Kidney epithelial cell (primary cell): ENCODE measurements at regions not wholly inside any gene's neighbourhood (a gene's known extent, or its start where the extent isn't known, plus 50 kb on each side); places are given as distances from the start of the nearest gene placed in this dataset.

Experiments
- DNase-seq: peaks from one replicate; pipeline ENCODE4 v3.0.0-alpha.2; 2010; ENCODE audit warnings: low read depth
- H3K27me3 ChIP-seq: 2 replicates; pipeline ENCODE4 v1.6.0; 2011; ENCODE audit warnings: low read length; ENCODE audit not compliant: control insufficient read depth, insufficient read depth
- H3K36me3 ChIP-seq: 2 replicates; pipeline ENCODE4 v1.5.1; 2011; ENCODE audit warnings: low read length; ENCODE audit not compliant: control insufficient read depth, insufficient read depth
- H3K4me3 ChIP-seq: 2 replicates; pipeline ENCODE4 v1.5.1; 2011; ENCODE audit warnings: low read depth, mild to moderate bottlenecking, control low read depth, low read length
- CTCF ChIP-seq: IDR thresholded peaks from 2 replicates; pipeline ENCODE4 v1.5.1; 2011; ENCODE audit warnings: mild to moderate bottlenecking, moderate library complexity, low read length, control low read depth, inconsistent platforms; ENCODE audit not compliant: insufficient read depth, poor library complexity, severe bottlenecking

GRCh38 chr19:31819837-31820236, 470.6 kb upstream of the TSHZ3 start:
- DNase-seq, result no peak
- Histone ChIP-seq H3K4me3 (no peak overlapping the region), H3K27me3 (no peaks in the 10 kb centered on the region), H3K36me3 (no peaks in the 10 kb centered on the region)
- no peak for TF ChIP-seq CTCF

- Histone ChIP-seq H3K4me3 (no peak overlapping the region), H3K27me3 (no peaks in the 10 kb centered on the region), H3K36me3 (no peaks in the 10 kb centered on the region)
- no peak for TF ChIP-seq CTCF
- DNase-seq, result no peak
These were observed 472.1 kb upstream of the TSHZ3 start for GRCh38 chr19:31821346-31821745.

DNA sequence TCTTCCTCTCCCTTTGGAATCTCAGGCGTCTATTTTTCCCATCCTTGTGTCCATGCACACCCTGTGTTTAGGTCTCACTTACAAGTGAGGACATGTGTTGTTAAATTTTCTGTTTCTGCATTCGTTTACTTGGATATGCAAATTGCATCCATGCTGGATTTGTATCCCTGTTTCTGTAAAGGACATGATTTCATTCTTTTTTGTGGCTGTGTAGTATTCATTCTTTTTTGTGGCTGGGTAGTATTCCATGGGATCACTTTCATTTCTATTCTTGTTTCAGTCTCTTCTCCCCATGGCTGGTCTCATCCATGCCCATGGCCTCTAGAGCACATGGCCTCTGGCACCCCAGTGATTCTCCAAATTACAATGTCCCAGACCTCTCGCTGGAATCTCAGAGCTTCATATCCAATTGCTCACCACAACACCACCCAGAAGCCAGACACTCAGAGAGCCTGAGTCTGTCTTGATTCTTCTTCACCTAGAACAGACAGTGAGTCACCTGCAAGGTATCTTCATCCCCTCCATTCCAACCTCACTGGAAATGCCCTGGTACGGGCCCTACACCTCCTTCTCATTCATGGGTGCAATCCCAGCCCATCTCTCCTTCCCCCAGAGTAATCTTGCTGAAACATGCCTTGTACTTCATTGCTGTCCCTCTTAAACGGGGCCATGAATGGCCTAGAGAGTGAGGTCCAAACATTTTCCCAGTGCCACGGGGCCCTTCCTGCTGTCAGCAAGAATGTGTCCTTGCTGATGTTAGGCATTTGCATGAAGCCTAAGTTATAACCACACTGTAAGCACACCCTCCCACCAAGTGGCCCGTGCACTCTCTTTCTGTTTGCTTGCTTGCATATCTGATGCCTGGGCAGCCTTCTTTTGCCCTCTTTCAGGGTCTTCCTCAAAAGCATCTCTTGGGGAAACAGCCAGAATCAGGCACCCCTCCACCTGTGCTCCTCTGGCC, 476.2 kb upstream of the TSHZ3 start:
- no peak for DNase-seq
- H3K27me3 ChIP-seq, result no peaks in the 10 kb centered on the region
- no peaks in the 10 kb centered on the region for H3K36me3 ChIP-seq
- no peak overlapping the region for H3K4me3 ChIP-seq
- no peak for TF ChIP-seq CTCF

- no peak for DNase-seq
- Histone ChIP-seq H3K27me3 (no peaks in the 10 kb centered on the region), H3K36me3 (no peaks in the 10 kb centered on the region), H3K4me3 (no peak overlapping the region)
- TF ChIP-seq CTCF, result no peak
These were observed 477.1 kb upstream of the TSHZ3 start for GRCh38 chr19:31826325-31826724.

DNA sequence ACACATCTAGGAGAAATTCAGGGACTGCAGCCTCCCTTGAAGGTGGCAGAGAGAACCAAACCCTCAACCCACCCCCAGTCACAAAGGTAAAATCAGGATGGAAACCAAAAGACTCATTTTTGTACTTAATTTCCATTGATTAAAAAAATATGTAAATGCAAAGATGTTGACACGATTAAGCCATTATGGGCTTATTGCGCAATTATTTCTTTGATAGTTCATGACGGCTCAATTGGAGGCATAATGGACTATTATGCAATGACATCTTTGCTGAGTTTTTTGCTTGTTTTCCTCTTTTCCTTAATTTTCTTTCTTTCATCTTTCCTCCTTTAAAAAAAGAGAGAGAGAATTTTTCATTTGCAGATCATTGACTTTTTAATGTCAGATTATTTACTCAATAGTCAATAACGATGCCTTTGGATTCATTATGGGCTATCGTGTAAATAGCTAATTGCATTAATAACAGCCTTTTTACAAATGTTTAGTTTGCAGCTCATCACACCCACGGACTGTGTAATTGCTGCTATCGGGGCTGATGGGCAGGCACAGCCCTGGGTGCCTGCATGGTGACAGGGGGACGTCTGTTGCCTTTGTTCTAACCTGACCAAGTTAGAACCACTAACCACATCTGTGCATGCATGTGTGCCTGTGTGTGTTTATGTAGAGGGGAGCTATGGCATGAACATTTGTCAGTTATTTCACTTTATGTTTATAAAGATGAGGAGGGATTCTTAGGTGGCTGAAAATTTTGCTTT, 482.4 kb upstream of the TSHZ3 start:
- Histone ChIP-seq H3K27me3 (no peaks in the 10 kb centered on the region), H3K4me3 (no peak overlapping the region), H3K36me3 (no peaks in the 10 kb centered on the region)
- DNase-seq, result no peak
- TF ChIP-seq CTCF, result no peak

- TF ChIP-seq CTCF, result no peak
- Histone ChIP-seq H3K27me3 (no peaks in the 10 kb centered on the region), H3K36me3 (no peaks in the 10 kb centered on the region), H3K4me3 (no peak overlapping the region)
- no peak for DNase-seq
These were observed 482.9 kb upstream of the TSHZ3 start for GRCh38 chr19:31832176-31832548.
